SK-N-SH treated with all-trans-retinoic acid at 6 μM for 48 hours (cell line): ENCODE measurements at regions not wholly inside any gene's neighbourhood (a gene's known extent, or its start where the extent isn't known, plus 50 kb on each side); places are given as distances from the start of the nearest gene placed in this dataset.

Experiments used
- ARNTL ChIP-seq: fragments of 450-650 bp; formaldehyde crosslinking; IDR thresholded peaks from 2 replicates; pipeline ENCODE4 v1.5.0; 2020; ENCODE audit warnings: low read depth, mild to moderate bottlenecking, moderate library complexity, borderline replicate concordance
- CSRNP3 ChIP-seq: fragments of 250-450 bp; sonication (Bioruptor Pico); IDR thresholded peaks from 2 replicates; pipeline ENCODE4 v1.5.1; 2021; ENCODE audit warnings: mild to moderate bottlenecking, moderate library complexity
- RARB ChIP-seq: fragments of 250-450 bp; sonication (Bioruptor Pico); IDR thresholded peaks from 2 replicates; pipeline ENCODE4 v1.8.0; 2021; ENCODE audit warnings: mild to moderate bottlenecking, moderate library complexity
- ZC3H10 ChIP-seq: fragments of 250-450 bp; sonication (Bioruptor Pico); IDR thresholded peaks from 2 replicates; pipeline ENCODE4 v1.5.1; 2021; ENCODE audit warnings: mild to moderate bottlenecking, moderate library complexity
- ZFP3 ChIP-seq: fragments of 250-450 bp; sonication (Bioruptor Pico); IDR thresholded peaks from 2 replicates; pipeline ENCODE4 v1.5.0; 2020; ENCODE audit warnings: mild to moderate bottlenecking, moderate library complexity

DNA sequence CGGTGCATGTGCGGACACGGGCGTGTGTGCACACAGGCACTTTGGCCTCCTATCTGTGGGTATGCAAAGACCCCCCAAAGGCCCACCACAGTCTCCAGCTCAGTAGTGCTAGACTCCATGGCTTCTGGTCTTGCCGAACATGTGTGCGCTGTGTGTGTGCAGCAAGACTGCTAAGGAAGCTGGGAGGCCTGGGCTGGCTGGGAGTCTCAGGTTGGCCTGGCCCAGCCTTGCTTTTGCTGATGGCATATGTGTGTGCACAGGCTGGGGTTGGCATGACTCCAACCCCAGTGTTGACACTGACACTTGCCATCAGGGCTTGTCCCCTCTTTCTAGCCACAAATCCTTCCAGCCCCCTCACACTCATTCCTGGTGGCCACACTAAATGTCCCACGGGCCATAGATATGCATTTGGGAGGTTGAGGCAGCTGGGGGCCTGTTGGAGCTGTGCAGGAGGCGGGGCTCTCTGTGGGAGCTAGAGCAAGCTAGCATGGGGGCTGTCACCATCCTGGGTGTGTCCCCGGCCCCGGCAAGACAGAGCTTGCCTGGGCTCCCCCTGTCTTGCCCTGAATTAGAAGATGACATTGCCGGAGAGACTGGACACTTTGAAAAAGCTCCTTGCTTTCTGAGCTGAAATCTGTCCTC, 60.9 kb upstream of the NECTIN1 start:
- TF ChIP-seq ARNTL, result no peak
- no peak for TF ChIP-seq ZFP3 (CRISPR knock-in tag)
- TF ChIP-seq RARB (CRISPR knock-in tag), result no peak
- no peak for TF ChIP-seq ZC3H10 (CRISPR knock-in tag)
- no peak for TF ChIP-seq CSRNP3 (CRISPR knock-in tag)
